HG02885 (cell line): ENCODE measurements at regions not wholly inside any gene's neighbourhood (a gene's known extent, or its start where the extent isn't known, plus 50 kb on each side); places are given as distances from the start of the nearest gene placed in this dataset.

Experiments
- ATAC-seq: cut with Tn5 transposase; IDR thresholded peaks from one replicate; pipeline ENCODE4 v1.9.1; 2021; ENCODE audit warnings: mild to moderate bottlenecking; ENCODE audit not compliant: unreplicated experiment, poor library complexity

GRCh38 chr18:69300185-69300584 lies 100.5 kb upstream of the DOK6 start:
- ATAC-seq = no peak

DNA sequence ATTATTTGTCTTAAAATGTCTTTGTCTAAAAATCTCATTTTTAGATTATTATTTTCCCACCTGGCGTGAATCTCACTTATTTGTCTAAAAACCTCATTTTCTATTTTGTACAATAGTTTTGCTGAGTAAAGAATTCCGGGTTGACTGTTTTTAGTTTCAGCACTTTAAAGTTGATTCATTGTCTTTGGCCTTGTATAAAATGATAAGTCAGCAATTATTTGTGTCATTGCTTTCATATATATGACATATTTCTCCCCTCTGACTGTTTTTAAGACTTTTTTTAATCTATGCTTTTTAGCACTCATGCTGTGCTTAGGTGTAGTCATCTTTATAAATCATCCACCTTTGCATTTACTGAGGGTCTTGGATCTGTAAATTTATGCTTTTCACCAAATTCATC lies 92.1 kb upstream of the DOK6 start:
- no peak for ATAC-seq

- ATAC-seq = no peak
Observed at GRCh38 chr18:69326094-69326493, 74.6 kb upstream of the DOK6 start.

DNA sequence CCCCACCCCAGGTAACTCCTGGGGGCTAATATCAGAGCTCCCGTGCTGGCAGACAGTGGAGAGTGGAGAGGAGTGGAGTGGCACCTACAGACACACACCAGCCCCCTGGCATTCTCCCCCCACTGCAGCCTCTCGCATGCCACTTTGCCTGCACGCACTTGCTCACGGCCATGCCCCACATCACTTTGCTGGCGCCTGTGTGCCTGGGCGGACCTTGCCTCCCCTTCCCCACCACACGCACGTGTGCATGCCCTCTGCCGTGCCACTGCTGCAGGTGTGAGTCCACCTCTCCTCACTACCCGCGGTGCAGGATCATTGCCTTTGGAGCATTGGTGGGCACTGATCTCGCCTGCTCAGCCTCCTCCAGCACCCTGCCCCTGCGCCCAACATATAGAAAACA lies 72.6 kb upstream of the DOK6 start:
- ATAC-seq = no peak

GRCh38 chr18:69330385-69331005 lies 70.2 kb upstream of the DOK6 start:
- no peak for ATAC-seq

- ATAC-seq = no peak
Observed at GRCh38 chr18:69349912-69350597, 50.6 kb upstream of the DOK6 start.
